GM18861 (cell line): ENCODE measurements at regions not wholly inside any gene's neighbourhood (a gene's known extent, or its start where the extent isn't known, plus 50 kb on each side); places are given as distances from the start of the nearest gene placed in this dataset.
"Not testable (repeated sequence)": the region's sequence is repeated elsewhere in the genome, so short reads cannot be mapped to it uniquely, and the experiment has no call there.

ENCODE experiments used
- ATAC-seq: cut with Tn5 transposase; IDR thresholded peaks from one replicate; pipeline ENCODE4 v1.9.1; 2021; ENCODE audit not compliant: unreplicated experiment

DNA sequence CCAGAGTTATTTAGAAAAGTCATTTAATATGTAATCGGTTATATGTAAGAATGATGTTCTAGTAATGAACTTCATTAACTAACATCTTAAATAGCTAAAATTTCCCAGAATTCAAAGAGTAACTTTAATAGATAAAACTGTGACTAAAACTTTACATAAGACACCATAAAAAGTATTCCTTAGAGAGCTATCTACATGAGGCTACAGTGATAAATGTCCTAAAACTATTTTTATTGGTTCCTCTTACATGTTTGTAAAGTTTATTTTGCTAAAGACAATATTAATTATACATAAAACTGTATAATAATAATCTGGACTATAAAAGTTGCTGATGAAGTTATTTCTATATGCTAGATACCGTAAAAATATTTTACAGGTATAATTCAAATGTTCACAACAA lies 897.7 kb upstream of the EPHA5 start:
- no peak for ATAC-seq

DNA sequence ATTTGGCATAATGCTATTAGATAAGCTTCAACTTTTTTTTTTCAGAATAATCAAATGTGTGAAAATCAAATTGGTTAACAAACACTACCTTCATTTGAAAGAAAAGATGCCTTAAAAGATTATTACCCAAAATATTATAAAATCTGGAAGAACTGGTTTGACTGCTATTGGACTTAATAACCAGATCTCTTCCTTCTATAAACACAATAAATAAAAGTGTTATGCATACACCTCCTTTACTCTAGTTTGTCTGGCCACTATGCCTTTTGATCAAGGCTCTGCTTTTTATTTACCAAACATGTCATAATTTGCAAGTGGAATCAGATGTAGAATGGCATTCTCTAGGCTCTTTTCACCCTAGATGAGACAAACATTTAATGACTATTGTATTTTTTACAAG lies 897.3 kb upstream of the EPHA5 start:
- no peak for ATAC-seq

DNA sequence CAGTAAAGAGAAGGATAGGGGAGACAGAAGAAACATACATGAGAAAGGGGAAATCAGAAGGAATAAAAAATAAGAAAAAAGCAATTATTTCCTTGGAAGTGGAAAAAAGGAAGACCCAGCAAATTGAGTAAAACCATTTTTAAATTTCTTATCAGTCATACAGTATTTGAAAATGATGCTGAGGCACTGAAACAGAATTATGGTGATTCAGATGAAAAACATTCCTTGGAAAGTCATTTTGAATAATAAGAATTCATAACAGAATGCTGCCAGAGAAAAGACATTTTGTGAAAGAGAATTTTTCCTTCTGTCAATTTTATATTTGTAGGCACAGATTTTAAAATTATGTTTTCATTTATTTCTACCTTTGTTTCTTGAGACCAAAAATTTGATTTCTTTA lies 895.5 kb upstream of the EPHA5 start:
- ATAC-seq: no peak

DNA sequence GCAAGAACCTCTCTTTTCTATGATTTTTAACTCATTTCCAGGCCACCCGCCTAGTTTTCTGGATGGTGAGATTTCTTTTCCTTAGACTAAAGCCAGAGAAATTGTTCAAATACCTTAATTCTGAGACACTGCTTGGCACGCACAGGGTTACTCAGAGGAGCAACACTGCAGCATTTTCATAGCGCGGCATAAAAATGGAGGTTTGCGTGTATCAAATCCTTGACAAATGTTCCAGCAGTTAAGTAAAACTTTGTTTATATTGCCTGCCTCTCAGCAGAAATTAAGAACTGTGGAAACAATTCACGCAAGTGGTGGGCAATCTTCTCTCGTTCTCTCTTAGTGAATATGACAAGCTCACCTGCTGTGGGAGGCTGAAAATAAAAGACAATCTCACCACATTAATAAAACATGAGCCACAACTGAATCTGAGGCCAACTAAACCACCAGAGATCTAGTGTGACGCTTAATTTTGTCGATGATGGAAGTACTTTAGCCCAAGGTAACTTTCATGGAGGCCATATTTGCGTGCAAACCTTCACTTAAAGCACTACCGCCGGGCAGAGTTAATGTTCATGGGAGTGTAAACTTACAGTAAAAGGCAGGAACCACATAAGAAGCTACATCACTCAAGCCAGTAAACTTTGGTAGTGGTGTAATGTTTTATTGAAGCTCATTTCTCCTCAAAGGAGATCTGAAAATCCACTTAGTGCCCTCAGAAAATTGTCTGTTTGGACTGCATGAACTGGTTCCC lies 894.8 kb upstream of the EPHA5 start:
- no peak for ATAC-seq

DNA sequence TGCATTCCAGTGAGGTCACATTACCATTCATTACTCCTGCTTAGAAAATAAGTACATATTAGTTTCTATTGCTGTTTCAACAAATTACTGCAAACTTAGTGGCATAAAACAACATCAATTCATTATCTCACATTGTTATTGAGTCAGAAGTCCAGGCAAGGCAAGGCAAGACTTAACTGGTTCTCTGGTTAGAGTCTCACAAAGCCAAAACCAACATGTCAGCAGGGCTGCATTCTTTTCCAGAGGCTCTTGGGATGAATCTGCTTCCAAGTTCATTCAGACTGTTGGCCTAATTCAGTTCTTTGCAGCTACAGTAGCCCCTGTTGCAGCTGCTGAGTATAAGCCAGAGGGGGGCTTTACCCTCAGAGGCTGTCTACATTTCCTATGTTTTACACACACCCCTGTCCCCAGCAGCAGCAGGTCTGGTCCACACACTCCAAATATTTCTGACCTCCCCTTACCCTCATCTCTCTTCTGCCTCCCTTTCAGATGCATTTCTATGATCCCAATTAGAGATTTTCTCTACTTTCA lies 892.1 kb upstream of the EPHA5 start:
- no peak for ATAC-seq

DNA sequence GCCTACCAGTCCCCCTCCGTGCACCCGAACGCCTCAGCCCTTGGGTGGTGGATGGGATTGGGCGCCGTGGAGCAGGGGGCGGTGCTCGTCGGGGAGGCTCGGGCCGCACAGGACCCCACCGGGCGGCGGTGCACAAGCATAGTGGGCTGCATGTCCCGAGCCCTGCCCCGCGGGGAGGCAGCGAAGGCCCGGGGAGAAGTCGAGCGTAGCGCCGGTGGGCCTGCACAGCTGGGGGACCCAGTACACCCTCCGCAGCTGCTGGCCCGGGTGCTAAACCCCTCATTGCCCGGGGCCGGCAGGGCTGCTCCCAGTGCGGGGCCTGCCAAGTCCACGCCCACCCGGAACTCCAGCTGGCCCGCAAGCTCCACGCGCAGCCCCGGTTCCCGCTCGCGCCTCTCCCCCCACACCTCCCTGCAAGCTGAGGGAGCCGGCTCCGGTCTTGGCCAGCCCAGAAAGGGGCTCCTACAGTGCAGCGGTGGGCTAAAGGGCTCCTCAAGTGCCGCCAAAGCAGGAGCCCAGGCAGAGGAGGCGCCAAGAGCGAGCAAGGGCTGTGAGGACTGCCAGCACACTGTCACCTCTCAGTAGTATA lies 891.3 kb upstream of the EPHA5 start:
- not testable (repeated sequence) for ATAC-seq

DNA sequence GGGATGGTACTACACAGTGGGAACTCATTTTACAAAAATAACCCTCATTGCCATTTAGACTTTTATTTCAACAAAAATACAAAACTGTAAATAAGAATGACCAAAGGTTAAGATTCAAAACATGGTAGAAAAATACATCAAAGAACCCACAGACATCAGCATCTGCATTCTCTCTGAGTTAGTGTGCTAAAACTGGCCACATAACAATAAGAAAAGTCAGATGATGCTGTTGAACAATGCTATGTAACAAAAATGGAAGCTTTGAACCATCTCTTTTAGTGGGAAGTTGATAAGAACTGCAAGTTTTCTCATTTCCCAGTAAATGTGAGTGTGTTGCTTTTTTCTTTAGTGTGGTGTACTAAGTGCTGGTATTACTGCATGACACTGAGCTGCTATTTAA lies 888.4 kb upstream of the EPHA5 start:
- no peak for ATAC-seq

DNA sequence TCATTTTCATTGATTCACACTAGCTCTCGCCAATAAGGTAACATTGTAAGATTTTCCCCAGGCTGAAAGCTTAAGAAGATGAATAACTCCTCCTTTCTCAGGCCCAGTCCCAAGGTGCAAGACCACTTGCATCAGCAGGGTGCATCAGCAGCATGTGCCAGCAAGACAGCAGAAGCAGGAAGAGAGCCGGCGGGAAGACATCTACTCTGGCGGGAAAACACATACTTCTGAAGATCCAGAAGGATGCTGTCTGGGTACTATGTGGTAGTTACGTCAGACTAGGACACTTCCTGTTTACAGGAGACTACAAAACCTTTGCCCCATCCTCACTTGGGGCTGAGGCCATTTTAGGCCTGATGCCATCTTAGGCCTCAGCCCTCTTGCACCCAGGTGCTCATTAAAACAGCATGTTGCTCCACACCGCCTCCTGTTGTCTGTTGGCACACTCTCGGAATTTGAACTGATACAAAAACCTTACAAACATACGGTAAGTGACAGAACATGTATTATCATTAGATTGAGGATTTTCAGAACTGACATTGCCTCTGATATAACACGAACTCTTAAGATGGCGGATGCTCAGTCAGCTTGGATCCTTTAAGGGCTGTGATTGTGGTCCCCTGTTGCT lies 886.5 kb upstream of the EPHA5 start:
- no peak for ATAC-seq

DNA sequence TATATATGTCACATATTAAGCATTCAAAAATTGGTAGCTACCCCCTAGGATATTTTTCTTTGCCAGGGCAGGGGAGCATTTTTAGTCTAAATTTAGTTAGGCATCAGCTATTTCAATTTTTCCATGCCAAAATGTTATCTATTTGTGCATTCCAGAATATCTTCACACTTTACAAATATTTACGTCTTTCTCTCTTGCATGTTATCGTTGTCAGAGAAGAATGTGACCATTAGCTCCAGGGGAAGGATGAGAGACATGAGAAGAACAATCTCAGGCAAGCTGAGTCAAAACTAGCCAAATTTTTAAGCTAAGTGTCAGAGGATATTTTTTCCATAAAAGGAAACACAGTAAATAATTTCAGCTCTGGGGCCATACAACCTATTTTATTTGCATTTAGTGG lies 885.0 kb upstream of the EPHA5 start:
- no peak for ATAC-seq

DNA sequence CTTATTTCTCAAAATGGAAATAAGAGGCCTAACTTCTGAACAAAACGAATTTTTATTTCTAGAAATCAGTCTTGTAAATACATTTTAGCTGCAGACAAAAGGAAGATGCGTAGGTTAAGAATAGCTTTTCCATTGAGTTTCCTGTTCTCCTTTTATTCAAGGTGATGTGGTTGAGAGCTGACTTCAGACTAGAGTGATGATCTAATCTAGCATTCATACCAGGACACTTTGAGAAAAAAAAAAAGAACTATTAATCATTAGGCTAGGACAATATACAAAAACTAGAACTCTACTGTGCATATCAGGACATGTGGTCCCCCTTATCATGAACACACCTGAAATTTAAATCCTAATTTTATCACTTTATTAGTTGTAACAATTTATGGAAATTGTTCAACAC lies 884.5 kb upstream of the EPHA5 start:
- ATAC-seq: no peak

DNA sequence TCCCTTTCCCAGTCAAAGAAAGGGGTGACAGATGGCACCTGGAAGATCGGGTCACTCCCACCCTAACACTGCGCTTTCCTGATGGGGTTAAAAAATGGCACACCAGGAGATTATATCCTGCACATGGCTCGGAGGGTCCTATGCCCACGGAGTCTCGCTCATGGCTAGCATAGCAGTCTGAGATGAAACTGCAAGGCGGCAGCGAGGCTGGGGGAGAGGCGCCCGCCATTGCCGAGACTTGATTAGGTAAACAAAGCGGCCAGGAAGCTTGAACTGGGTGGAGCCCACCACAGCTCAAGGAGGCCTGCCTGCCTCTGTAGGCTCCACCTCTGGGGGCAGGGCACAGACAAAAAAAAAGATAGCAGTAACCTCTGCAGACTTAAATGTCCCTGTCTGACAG lies 875.0 kb upstream of the EPHA5 start:
- ATAC-seq: not testable (repeated sequence)

DNA sequence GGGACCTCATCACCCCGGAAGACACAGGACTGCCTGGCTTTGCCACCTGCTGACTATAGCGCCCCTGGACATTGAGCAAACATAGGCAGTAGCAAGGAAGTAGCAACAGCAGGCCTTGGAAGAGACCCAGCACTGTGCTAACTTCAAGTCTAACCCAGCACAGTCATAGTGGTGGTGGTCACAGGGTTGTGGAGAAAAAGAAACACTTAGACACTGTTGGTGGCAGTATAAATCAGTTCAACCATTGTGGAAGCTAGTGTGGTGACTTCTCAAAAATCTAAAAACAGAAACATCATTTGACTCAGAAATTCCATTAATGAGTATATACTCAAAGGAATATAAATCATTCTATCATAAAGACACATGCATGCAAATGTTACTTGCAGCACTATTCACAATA lies 874.0 kb upstream of the EPHA5 start:
- ATAC-seq: no peak

DNA sequence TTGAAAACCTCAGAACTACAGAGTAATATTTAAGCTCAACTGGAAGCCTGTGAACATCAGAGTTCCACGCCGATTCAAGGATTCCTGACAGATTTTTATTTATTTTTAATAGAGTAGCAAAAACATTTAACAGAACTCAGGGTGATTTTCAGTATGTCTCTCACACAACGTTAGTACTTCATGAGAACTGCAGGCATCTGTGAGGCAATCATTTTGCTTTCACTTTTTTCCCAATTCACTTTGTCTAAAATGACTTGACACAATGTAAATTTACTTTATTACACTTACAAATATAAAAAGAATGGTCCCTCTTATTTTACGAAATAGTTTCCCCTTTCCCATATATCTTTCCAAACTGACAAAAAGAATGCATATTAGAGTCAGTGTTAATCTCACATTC lies 869.5 kb upstream of the EPHA5 start:
- ATAC-seq: no peak

DNA sequence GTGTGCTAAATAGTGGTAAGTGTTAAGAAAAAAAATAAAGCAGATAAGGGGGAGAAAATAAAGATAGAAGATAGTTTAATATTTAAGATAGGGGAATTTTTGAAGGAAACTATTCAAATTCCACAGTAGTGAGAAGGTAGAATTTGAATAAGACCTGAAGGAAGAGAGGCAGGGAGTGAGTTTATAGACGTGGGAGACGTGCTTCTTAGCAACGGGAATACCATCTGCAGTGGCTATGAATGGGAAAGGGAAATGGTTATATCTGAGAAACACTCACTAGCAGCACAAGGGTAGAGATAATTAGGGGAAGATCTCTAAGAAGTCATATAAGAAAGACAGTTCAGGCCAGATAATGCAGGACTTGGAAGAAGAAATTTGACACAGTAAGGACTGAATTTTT lies 854.5 kb upstream of the EPHA5 start:
- no peak for ATAC-seq

DNA sequence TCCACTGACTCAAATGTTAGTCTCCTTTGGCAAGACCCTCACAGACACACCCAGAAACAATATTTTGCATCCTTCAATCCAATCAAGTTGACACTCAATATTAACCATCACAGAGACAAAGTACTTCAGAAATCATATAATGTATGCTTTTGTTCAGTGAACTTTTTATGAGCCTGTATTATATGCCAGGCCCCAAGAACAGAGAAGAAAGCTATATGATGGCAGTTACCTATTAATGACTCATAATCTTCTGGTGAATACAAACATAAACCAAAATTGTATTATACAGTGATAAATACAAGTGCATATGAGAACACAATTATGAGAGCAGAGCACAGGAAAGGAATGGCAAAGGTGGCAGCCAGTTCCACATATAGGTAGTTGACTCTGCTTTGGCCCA lies 852.0 kb upstream of the EPHA5 start:
- ATAC-seq: no peak

DNA sequence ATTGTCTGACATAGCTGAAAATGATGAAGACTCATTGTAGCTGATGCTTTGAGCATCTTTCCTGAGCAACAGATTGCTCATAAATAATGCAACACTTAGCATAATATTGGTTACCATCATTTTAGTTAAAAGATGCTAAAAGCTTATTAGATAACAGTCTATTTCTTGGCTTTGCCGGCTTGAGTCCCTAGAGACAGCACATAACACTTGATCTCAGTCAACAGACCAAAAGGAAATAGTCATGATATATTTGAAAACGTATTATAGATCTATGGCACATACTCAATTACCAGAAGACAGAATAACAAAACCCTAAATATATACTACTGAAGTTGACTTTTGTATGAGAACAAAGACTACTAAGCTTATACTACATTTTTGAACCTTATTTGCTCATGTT lies 846.7 kb upstream of the EPHA5 start:
- no peak for ATAC-seq

DNA sequence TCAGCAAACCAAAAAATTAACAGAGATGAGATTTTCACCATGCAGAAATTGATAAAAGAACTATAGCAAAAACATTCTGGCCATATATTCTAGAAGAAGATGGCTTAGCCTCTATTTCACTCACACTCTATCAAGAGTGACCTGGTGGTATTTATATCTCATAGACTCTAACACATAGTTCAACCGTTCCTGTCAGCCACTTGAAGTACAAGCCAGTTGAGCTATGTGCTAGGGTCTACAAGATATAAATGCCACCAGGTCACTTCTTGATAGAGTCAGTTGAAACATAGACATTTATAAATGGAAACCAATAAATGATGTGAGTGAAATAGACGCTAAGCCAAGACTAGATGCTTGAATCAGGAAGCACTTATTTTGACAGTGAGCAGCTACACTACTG lies 836.7 kb upstream of the EPHA5 start:
- no peak for ATAC-seq

DNA sequence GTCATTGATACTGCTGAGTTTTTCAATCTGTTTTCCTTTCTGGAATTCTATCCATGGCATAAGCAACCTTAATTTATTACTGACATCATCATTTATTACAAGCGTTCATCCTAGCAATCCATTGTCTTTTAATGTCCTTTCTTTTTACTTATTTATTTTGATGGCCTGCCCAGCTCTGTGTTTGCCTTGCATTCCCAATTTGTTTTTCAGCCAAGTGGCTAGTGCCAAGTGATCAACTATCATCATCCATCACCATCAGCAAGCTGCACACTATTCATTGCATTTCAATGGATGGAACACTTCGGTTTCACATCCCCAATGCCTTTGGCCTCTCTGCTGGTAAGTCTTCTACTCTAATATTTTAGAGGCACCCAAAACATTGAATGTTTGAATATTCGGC lies 831.7 kb upstream of the EPHA5 start:
- no peak for ATAC-seq

DNA sequence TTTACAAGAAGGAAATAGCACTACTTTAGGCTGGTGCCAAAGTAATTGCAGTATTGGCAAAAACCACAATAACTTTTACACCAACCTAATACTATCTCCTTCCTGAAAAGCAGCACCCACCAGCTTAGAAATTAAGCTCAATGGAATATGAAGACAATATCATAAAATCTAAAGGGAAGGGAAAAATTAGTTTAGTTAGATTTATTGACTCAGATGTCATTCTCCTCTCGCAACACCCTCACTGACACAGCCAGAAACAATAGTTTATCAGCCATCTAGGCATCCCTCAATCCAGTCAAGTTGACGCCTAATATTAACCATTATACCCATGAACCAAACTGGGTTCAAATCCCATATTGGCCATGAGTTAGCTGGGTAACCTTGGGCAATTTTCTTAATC lies 820.4 kb upstream of the EPHA5 start:
- ATAC-seq: no peak

DNA sequence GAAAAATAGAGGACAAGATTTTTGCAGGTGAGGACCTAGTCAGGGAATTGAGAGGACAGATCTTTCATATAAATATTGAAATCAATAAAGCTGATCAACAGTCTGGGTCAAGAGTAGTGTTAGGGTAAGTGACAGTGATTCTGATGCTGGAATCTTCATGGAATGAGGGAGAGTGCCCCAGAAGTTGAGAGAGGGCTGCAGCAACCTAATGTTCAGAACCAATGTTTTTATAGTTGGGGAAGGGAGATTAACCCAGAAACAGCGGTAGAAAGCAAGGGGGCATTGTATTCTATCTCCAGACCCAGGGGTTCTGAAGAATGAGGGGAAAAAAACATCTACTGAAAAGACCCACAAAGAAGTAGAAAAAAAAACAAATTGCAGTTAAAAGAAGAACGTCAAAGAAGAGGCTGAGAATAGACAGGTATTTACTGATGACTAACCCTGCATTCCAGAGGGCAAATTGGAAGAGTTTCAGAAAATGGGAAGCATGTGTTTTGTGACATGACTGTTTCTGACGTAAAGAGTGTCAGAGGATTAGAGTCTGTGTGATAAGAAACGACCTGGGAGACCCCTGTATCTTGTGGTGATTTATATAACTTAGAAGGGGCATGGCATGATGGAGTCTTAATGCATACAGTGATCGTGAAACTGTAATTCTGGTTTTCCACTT lies 819.6 kb upstream of the EPHA5 start:
- ATAC-seq: no peak

DNA sequence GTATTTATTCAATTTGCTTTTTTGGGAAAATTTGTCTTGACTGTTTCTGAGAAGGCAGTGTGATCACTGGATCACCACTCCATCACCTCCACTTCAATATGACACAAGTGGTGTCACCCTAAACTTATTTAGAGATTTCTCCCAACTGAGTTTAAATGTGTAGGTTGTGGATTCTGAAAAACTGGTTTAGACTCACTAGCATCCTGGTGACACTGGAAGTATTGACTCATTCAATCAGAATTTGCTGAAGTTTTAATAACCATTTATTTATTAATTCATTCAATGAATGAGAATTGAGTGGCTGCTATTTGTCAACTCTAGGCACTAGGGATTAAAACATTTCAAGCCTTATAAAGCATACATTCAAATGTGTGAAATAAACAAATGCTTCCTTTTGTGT lies 819.1 kb upstream of the EPHA5 start:
- no peak for ATAC-seq

DNA sequence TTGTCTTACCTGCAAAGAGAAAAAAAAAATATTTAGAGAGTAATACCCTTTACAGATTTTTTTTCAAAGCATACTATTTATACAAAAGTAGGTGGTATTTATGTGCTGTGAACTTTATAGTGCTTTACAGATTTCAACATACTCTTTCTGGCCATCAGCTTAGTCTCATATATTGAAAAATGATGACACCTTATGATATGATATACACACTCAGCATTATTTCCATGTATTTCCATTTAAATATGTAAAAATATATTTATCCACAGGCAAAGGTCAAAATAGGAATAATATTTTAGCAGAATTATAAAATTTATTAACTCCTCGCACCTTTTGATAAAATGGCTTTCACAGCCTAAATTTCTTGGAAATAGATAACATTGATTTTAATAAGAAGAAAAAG lies 815.8 kb upstream of the EPHA5 start:
- ATAC-seq: no peak
